AG04450 (cell line): ENCODE measurements at regions not wholly inside any gene's neighbourhood (a gene's known extent, or its start where the extent isn't known, plus 50 kb on each side); places are given as distances from the start of the nearest gene placed in this dataset.

ENCODE experiments used
- CTCF ChIA-PET: fragments of 300-600, 350-600 bp; formaldehyde crosslinking; extraction: SDS; loops from one replicate; lab custom pipeline; 2022; ENCODE audit warnings: antibody characterized with exemption, inconsistent platforms; lab: Charles Lee
- POLR2A ChIA-PET: fragments of 350-600 bp; formaldehyde crosslinking; extraction: SDS; loops from one replicate; lab custom pipeline; 2021; ENCODE audit warnings: antibody characterized with exemption, inconsistent platforms; lab: Yijun Ruan, JAX
- DNase-seq: peaks from one replicate; pipeline ENCODE4 v3.0.0-alpha.2; 2011; ENCODE audit warnings: low read depth, low spot score
- H3K27ac ChIP-seq: one replicate; pipeline ENCODE4 v1.5.1; 2012; ENCODE audit warnings: low read depth, low read length, control low read depth
- H3K27me3 ChIP-seq: one replicate; pipeline ENCODE4 v1.6.0; 2012; ENCODE audit warnings: low read length; ENCODE audit not compliant: control insufficient read depth, insufficient read depth
- H3K4me3 ChIP-seq: 2 replicates; pipeline ENCODE4 v1.5.1; 2011; ENCODE audit warnings: mild to moderate bottlenecking, low read depth, low read length, control low read depth
- H3K9me3 ChIP-seq: 2 replicates; pipeline ENCODE4 v1.5.1; 2012; ENCODE audit warnings: low read length; ENCODE audit not compliant: control insufficient read depth, insufficient read depth
- TF ChIP-seq, protein P1 (sequence below): IDR thresholded peaks from 2 replicates; pipeline ENCODE4 v1.5.1; 2011; ENCODE audit warnings: low read depth, low read length, control low read depth, inconsistent platforms

GRCh38 chr4:12053966-12054365, 625.3 kb upstream of the HS3ST1 start:
- TF ChIP-seq, protein P1, sequence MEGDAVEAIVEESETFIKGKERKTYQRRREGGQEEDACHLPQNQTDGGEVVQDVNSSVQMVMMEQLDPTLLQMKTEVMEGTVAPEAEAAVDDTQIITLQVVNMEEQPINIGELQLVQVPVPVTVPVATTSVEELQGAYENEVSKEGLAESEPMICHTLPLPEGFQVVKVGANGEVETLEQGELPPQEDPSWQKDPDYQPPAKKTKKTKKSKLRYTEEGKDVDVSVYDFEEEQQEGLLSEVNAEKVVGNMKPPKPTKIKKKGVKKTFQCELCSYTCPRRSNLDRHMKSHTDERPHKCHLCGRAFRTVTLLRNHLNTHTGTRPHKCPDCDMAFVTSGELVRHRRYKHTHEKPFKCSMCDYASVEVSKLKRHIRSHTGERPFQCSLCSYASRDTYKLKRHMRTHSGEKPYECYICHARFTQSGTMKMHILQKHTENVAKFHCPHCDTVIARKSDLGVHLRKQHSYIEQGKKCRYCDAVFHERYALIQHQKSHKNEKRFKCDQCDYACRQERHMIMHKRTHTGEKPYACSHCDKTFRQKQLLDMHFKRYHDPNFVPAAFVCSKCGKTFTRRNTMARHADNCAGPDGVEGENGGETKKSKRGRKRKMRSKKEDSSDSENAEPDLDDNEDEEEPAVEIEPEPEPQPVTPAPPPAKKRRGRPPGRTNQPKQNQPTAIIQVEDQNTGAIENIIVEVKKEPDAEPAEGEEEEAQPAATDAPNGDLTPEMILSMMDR = no peak
- Histone ChIP-seq H3K4me3 (no peak overlapping the region), H3K27ac (no peak overlapping the region), H3K27me3 (no peaks in the 10 kb centered on the region), H3K9me3 (peaks cover 5% of the 10 kb centered on the region; the same call in 1 of the 2 replicates)
- no peak for DNase-seq
- POLR2A ChIA-PET = no interaction called here
- CTCF ChIA-PET = no interaction called here

DNA sequence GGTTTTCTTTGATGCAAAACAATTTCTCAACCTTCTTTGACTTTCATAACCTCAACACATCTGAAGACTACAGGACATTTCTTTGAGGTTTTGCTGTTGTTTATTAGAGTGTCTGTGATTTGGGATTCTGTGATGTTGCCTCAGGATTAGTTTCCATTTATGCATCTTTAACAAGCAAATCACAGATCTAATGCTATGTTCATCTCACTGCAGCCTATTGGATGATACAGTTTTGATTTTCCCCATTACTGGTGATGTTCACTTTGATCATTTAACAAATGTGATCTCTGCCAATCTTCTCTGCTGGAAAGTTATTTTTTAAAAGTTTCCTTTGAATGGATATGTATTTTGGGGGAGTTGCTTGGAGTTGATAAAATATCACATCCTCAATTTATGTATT, 624.9 kb upstream of the HS3ST1 start:
- CTCF ChIA-PET = no interaction called here
- no peak for DNase-seq
- Histone ChIP-seq H3K27ac (no peak overlapping the region), H3K4me3 (no peak overlapping the region), H3K27me3 (no peaks in the 10 kb centered on the region), H3K9me3 (peaks cover 5% of the 10 kb centered on the region; the same call in 1 of the 2 replicates)
- POLR2A ChIA-PET = no interaction called here
- TF ChIP-seq, protein P1 = no peak

DNA sequence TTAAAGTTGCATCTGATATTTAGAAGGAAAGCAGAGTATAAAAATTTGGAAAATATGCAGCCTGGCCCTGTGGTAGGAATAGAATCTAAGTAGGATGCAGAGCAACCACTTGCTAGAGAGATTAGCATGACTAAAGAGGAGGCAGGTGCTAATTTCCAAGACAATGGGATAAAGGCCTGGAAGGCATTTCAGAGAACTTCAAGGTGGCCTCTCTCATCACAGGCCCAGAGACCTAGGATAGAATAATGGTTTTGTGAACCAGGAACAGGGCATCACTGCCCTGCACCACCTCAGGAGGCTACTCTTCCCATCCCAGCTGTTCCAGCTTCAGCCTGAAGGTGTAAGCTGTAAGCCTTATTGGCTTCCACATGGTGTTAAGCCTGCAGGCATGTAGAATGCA, 621.7 kb upstream of the HS3ST1 start:
- no peak overlapping the region for H3K27ac ChIP-seq
- peaks cover 5% of the 10 kb centered on the region; the same call in 1 of the 2 replicates for H3K9me3 ChIP-seq
- CTCF ChIA-PET = no interaction called here
- POLR2A ChIA-PET = no interaction called here
- H3K27me3 ChIP-seq = no peaks in the 10 kb centered on the region
- no peak overlapping the region for H3K4me3 ChIP-seq
- TF ChIP-seq, protein P1 = no peak
- DNase-seq = no peak

DNA sequence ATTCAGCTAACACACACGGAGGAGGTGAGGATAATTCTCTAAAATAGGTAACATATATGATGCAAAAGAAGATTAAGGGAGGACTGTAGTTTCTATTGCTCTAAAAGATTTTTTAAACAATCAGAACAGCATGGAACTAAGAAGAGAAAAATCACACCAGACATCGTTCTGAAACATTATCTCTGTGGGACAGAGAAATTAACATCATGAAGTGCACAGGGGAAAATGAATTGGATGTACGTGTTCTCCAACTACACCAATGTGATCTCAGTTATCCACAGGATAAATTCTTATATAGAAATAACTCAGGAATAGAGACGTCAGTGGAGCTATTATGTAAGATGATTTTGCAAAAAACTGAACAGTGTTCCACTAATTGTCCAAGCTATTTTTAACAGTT, 614.1 kb upstream of the HS3ST1 start:
- Histone ChIP-seq H3K4me3 (no peak overlapping the region), H3K27me3 (no peaks in the 10 kb centered on the region), H3K9me3 (peaks cover 13% of the 10 kb centered on the region; the same call in 1 of the 2 replicates), H3K27ac (no peak overlapping the region)
- TF ChIP-seq, protein P1 = no peak
- ChIA-PET CTCF (no interaction called here), POLR2A (no interaction called here)
- DNase-seq = no peak

DNA sequence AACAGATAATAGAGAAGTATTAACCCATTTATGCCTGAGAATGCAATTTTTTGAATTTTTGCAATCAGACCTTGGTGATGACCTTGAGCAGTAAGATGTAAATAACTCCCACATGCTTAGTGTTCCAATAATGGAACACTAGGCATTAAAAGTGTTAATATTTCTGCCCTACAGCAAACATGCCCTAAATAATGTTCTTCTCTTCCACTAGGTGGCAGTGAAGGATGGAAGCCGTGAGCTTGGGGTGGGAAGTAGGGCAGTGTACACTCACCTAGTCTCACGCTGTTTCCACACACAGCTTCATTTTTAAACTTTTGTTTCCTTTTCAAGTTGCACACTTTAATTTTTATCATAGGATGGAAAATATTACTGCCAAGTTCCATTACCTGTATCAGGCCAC, 613.1 kb upstream of the HS3ST1 start:
- peaks cover 13% of the 10 kb centered on the region; the same call in 1 of the 2 replicates for H3K9me3 ChIP-seq
- no peak for DNase-seq
- ChIA-PET POLR2A (no interaction called here), CTCF (no interaction called here)
- H3K27me3 ChIP-seq = no peaks in the 10 kb centered on the region
- TF ChIP-seq, protein P1 = no peak
- no peak overlapping the region for H3K27ac ChIP-seq
- no peak overlapping the region for H3K4me3 ChIP-seq
